GM21390 (cell line): ENCODE measurements at regions not wholly inside any gene's neighbourhood (a gene's known extent, or its start where the extent isn't known, plus 50 kb on each side); places are given as distances from the start of the nearest gene placed in this dataset.
"Not testable (repeated sequence)": the region's sequence is repeated elsewhere in the genome, so short reads cannot be mapped to it uniquely, and the experiment has no call there.

Experiments used
- ATAC-seq: cut with Tn5 transposase; IDR thresholded peaks from one replicate; pipeline ENCODE4 v1.9.1; 2021; ENCODE audit not compliant: unreplicated experiment

- no peak for ATAC-seq
Measured at GRCh38 chr10:108319434-108320222, 1155.1 kb upstream of the SORCS1 start.

GRCh38 chr10:108315636-108316035 is 1151.1 kb upstream of the SORCS1 start:
- not testable (repeated sequence) for ATAC-seq

- ATAC-seq = no peak
Measured at GRCh38 chr10:108307925-108308312, 1143.4 kb upstream of the SORCS1 start.

GRCh38 chr10:108307250-108307924 is 1142.9 kb upstream of the SORCS1 start:
- no peak for ATAC-seq

GRCh38 chr10:108303149-108303548 is 1138.6 kb upstream of the SORCS1 start:
- no peak for ATAC-seq

GRCh38 chr10:108301002-108301401 is 1136.5 kb upstream of the SORCS1 start:
- no peak for ATAC-seq

GRCh38 chr10:108290823-108291222 is 1126.3 kb upstream of the SORCS1 start:
- ATAC-seq = no peak

GRCh38 chr10:108275895-108276685 is 1111.6 kb upstream of the SORCS1 start:
- ATAC-seq = no peak

GRCh38 chr10:108260383-108260906 is 1095.9 kb upstream of the SORCS1 start:
- ATAC-seq = no peak

GRCh38 chr10:108254089-108254488 is 1089.6 kb upstream of the SORCS1 start:
- no peak for ATAC-seq

GRCh38 chr10:108252771-108253170 is 1088.3 kb upstream of the SORCS1 start:
- ATAC-seq = no peak

GRCh38 chr10:108250936-108251620 is 1086.6 kb upstream of the SORCS1 start:
- ATAC-seq = no peak

- no peak for ATAC-seq
Measured at GRCh38 chr10:108249940-108250339, 1085.4 kb upstream of the SORCS1 start.

GRCh38 chr10:108244443-108245228 is 1080.1 kb upstream of the SORCS1 start:
- ATAC-seq = no peak

GRCh38 chr10:108241166-108241565 is 1076.7 kb upstream of the SORCS1 start:
- no peak for ATAC-seq

- no peak for ATAC-seq
Measured at GRCh38 chr10:108238261-108238660, 1073.8 kb upstream of the SORCS1 start.

- no peak for ATAC-seq
Measured at GRCh38 chr10:108230478-108231170, 1066.1 kb upstream of the SORCS1 start.

GRCh38 chr10:108208732-108209131 is 1044.2 kb upstream of the SORCS1 start:
- no peak for ATAC-seq

- ATAC-seq = no peak
Measured at GRCh38 chr10:108208038-108208437, 1043.5 kb upstream of the SORCS1 start.
